Skeletal muscle tissue (tissue), 3 donors: ENCODE measurements at regions not wholly inside any gene's neighbourhood (a gene's known extent, or its start where the extent isn't known, plus 50 kb on each side); places are given as distances from the start of the nearest gene placed in this dataset.

ENCODE experiments used
- H3K27ac ChIP-seq: one replicate; pipeline ENCODE4 v1.7.0; 2013; ENCODE audit warnings: mild to moderate bottlenecking, low read depth, low read length, inconsistent platforms
- H3K27me3 ChIP-seq, 3 donors: one replicate each; pipeline ENCODE4 v1.7.0; 2013; ENCODE audit warnings: low read length in 3 of 3; ENCODE audit not compliant: control insufficient read depth in 3 of 3, insufficient read depth in 3 of 3
- H3K36me3 ChIP-seq, 3 donors: one replicate each; pipeline ENCODE4 v1.7.0; 2013; ENCODE audit warnings: low read length in 3 of 3; ENCODE audit not compliant: control insufficient read depth in 3 of 3, insufficient read depth in 3 of 3
- H3K4me1 ChIP-seq, 3 donors: one replicate each; pipeline ENCODE4 v1.7.0; 2013; ENCODE audit warnings: low read length in 3 of 3, mild to moderate bottlenecking in 3 of 3; ENCODE audit not compliant: control insufficient read depth in 3 of 3, insufficient read depth in 3 of 3
- H3K4me3 ChIP-seq, 3 donors: one replicate each; pipeline ENCODE4 v1.7.0; 2013; ENCODE audit warnings: low read length in 3 of 3
- H3K9ac ChIP-seq, 3 donors: one replicate each; pipeline ENCODE4 v1.7.0; 2013; ENCODE audit warnings: low read length in 3 of 3, mild to moderate bottlenecking in 3 of 3, moderate library complexity in 2 of 3, low read depth in 1 of 3
- H3K9me3 ChIP-seq, 3 donors: one replicate each; pipeline ENCODE4 v1.7.0; 2013; ENCODE audit warnings: low read length in 3 of 3; ENCODE audit not compliant: control insufficient read depth in 3 of 3
- donor health status: Osteomylitis.

DNA sequence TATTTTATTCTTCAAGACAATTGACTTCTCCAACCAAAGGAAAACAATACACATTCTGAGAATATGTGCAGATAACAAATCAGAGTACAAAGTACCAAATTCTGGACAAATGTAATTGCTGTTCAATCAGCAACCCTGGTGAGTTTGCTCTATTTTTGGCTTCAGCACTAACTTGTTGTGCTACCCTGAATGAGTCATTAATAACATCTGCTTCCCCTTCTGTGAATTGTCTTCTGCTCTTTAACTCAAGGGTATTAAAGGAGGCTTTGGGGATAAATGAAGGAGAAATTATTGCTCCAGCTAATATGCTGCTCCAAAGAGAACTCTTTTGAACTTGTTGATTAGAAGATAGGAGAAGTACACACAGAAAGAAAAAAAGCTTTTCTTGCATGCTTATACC is 459.3 kb downstream of the HTR7 start:
- H3K4me3 ChIP-seq = no peak overlapping the region
- no peaks in the 10 kb centered on the region for H3K27me3 ChIP-seq
- H3K9me3 ChIP-seq = no peaks in the 10 kb centered on the region
- no peak overlapping the region for H3K9ac ChIP-seq
- no peaks in the 10 kb centered on the region for H3K36me3 ChIP-seq
- no peak overlapping the region for H3K27ac ChIP-seq
- H3K4me1 ChIP-seq = no peaks in the 10 kb centered on the region

DNA sequence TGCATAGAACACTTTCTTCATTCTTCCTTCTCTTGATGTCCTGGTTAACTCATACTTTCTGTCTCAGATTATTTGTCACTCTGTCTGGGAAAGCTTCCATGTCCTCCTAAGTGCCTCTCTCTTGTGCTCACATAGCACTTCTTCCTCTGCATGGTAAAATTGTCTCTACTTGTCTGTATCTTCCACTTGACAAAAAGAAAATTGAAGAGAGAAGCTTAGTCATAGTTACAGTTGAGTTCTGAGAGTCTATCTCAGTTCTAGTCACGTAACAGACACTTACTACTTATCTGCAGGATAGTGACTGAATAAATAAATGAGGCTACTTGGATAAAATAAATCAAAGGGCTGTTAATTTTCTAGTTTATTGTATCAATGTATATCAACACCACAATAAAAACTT is 458.1 kb downstream of the HTR7 start:
- H3K27me3 ChIP-seq = no peaks in the 10 kb centered on the region
- H3K9me3 ChIP-seq = no peaks in the 10 kb centered on the region
- no peaks in the 10 kb centered on the region for H3K36me3 ChIP-seq
- no peak overlapping the region for H3K4me3 ChIP-seq
- no peak overlapping the region for H3K27ac ChIP-seq
- no peaks in the 10 kb centered on the region for H3K4me1 ChIP-seq
- no peak overlapping the region for H3K9ac ChIP-seq

DNA sequence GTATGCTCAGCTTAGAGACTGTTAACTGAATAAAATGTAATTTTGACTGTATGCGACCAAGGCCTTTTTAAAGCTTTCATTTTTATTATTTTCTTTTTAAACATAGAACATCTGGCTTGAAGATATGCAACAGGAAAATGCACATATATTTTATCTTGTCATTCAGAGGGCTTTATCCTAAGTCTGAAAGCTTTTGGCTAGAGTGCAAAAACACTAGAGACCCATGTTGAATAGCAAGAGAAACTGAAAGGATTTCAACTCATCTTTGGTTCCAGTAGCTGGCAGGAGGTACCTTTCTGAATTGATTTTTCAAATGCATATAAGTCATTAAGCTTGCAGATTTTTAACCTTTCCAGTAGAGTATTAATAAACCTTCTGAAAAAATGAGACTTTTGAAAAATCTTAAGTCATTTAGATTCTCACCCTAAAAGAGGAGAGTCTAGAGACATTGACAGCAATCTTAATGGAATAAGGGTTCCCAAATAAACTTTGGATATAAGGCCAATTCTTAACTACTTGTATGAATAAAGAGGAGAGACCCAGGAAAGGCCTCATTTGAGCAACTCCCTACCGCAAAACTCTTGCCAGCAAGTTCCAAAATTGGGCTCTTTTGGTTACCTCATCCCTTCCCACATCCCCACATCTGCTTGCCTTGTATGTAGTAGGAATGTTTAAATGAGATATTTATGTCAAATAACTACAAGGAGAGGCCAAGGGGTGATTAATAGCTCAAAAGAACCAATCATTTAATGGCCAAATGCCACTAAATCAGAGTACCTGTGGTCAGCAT is 454.4 kb downstream of the HTR7 start:
- no peaks in the 10 kb centered on the region for H3K9me3 ChIP-seq
- H3K27me3 ChIP-seq = no peaks in the 10 kb centered on the region
- H3K27ac ChIP-seq = no peak overlapping the region
- H3K9ac ChIP-seq = no peak overlapping the region
- H3K36me3 ChIP-seq = no peaks in the 10 kb centered on the region
- H3K4me1 ChIP-seq = no peaks in the 10 kb centered on the region
- no peak overlapping the region for H3K4me3 ChIP-seq

- H3K4me3 ChIP-seq = no peak overlapping the region
- no peaks in the 10 kb centered on the region for H3K36me3 ChIP-seq
- H3K27me3 ChIP-seq = no peaks in the 10 kb centered on the region
These were observed 450.7 kb downstream of the HTR7 start for GRCh38 chr10:90407131-90407530.

DNA sequence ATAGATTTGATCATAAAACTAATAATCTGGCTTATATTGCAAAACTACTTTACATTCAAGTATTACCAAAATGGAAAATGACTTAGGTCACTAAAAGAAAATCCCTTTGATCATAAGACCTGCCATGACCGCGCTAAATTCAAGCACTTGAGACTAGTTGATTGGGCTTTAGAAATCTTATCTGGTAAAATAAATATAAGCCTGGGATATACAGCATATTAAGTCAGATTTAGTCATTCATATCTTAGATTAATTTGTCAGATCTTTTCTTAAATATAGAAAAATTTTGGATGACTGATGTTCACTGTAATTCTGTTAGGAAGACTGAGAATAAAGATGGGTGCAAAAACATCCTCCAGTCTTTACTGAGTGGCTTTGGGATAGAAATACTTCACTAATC is 450.0 kb downstream of the HTR7 start:
- H3K4me1 ChIP-seq = no peaks in the 10 kb centered on the region
- H3K9me3 ChIP-seq = peaks cover 0 to 2% (median 0%) of the 10 kb centered on the region in 3 donors

More at GRCh38 chr10:90407131-90407530, 450.7 kb downstream of the HTR7 start:
- Histone ChIP-seq H3K9ac (no peak overlapping the region), H3K27ac (no peak overlapping the region), H3K9me3 (peaks cover 0 to 2% (median 0%) of the 10 kb centered on the region in 3 donors), H3K4me1 (no peaks in the 10 kb centered on the region)

GRCh38 chr10:90412582-90412981 is 445.3 kb downstream of the HTR7 start:
- H3K4me3 ChIP-seq = no peak overlapping the region
- H3K9ac ChIP-seq = no peak overlapping the region
- H3K36me3 ChIP-seq = no peaks in the 10 kb centered on the region
- H3K4me1 ChIP-seq = no peaks in the 10 kb centered on the region
- H3K9me3 ChIP-seq = peaks cover 0 to 2% (median 0%) of the 10 kb centered on the region in 3 donors
- no peak overlapping the region for H3K27ac ChIP-seq
- H3K27me3 ChIP-seq = no peaks in the 10 kb centered on the region

More for the DNA sequence above, 450.0 kb downstream of the HTR7 start:
- Histone ChIP-seq H3K27ac (no peak overlapping the region), H3K9ac (no peak overlapping the region), H3K4me3 (no peak overlapping the region), H3K36me3 (no peaks in the 10 kb centered on the region), H3K27me3 (no peaks in the 10 kb centered on the region)

GRCh38 chr10:90413196-90413595 is 444.6 kb downstream of the HTR7 start:
- Histone ChIP-seq H3K9ac (no peak overlapping the region), H3K27me3 (no peaks in the 10 kb centered on the region), H3K9me3 (peaks cover 0 to 2% (median 0%) of the 10 kb centered on the region in 3 donors), H3K4me1 (no peaks in the 10 kb centered on the region), H3K36me3 (no peaks in the 10 kb centered on the region), H3K4me3 (no peak overlapping the region), H3K27ac (no peak overlapping the region)

- Histone ChIP-seq H3K9ac (no peak overlapping the region), H3K4me3 (no peak overlapping the region), H3K27me3 (no peaks in the 10 kb centered on the region), H3K36me3 (no peaks in the 10 kb centered on the region), H3K9me3 (peaks cover 0 to 2% (median 0%) of the 10 kb centered on the region in 3 donors), H3K4me1 (no peaks in the 10 kb centered on the region), H3K27ac (no peak overlapping the region)
These were observed 442.9 kb downstream of the HTR7 start for GRCh38 chr10:90414926-90415325.

DNA sequence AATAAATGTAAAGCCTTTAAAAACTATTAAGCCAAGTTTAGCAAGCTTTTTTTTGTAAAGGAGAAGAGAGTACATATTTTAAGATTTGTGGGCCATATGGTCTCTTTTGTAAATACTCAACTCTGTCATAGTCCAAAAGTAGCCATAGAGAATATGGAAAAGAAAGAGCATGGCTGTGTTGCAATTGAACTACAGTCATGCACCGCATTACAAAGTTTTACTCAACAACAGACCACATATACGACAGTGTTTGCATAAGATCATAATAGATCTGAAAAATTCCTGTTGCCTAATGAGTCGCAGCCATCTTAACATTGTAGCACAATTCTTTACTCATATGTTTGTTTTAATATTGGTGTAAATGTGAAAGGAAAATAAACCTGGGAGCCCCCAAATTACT is 440.8 kb downstream of the HTR7 start:
- Histone ChIP-seq H3K36me3 (no peaks in the 10 kb centered on the region), H3K4me1 (no peaks in the 10 kb centered on the region), H3K27me3 (no peaks in the 10 kb centered on the region), H3K4me3 (no peak overlapping the region), H3K27ac (no peak overlapping the region), H3K9ac (no peak overlapping the region), H3K9me3 (no peaks in the 10 kb centered on the region)

- no peak overlapping the region for H3K9ac ChIP-seq
- no peaks in the 10 kb centered on the region for H3K9me3 ChIP-seq
- H3K4me3 ChIP-seq = no peak overlapping the region
- H3K27me3 ChIP-seq = no peaks in the 10 kb centered on the region
- H3K4me1 ChIP-seq = no peaks in the 10 kb centered on the region
- H3K27ac ChIP-seq = no peak overlapping the region
- no peaks in the 10 kb centered on the region for H3K36me3 ChIP-seq
These were observed 440.2 kb downstream of the HTR7 start for GRCh38 chr10:90417476-90418210.
